Esophagus (tissue), 2 donors: ENCODE measurements at regions not wholly inside any gene's neighbourhood (a gene's known extent, or its start where the extent isn't known, plus 50 kb on each side); places are given as distances from the start of the nearest gene placed in this dataset.

Source experiments
- H3K27ac ChIP-seq, 2 donors: one replicate each; pipeline ENCODE4 v1.5.1; 2013; ENCODE audit warnings: low read depth in 2 of 2, mild to moderate bottlenecking in 2 of 2, inconsistent platforms in 1 of 2, low read length in 1 of 2, moderate library complexity in 1 of 2
- H3K27me3 ChIP-seq, 2 donors: one replicate each; pipeline ENCODE4 v1.6.1; 2013; ENCODE audit warnings: low read length in 2 of 2, control low read depth in 1 of 2, mild to moderate bottlenecking in 1 of 2; ENCODE audit not compliant: insufficient read depth in 2 of 2, control insufficient read depth in 1 of 2
- H3K36me3 ChIP-seq, 2 donors: one replicate each; pipeline ENCODE4 v1.6.1; 2013; ENCODE audit warnings: low read length in 1 of 2; ENCODE audit not compliant: control insufficient read depth in 2 of 2, insufficient read depth in 2 of 2
- H3K4me1 ChIP-seq, 2 donors: one replicate each; pipeline ENCODE4 v1.6.1; 2013; ENCODE audit warnings: low read length in 1 of 2; ENCODE audit not compliant: control insufficient read depth in 2 of 2, insufficient read depth in 2 of 2
- H3K4me3 ChIP-seq, 2 donors: one replicate each; pipeline ENCODE4 v1.5.1; 2013; ENCODE audit warnings: low read length in 2 of 2, mild to moderate bottlenecking in 2 of 2, low read depth in 1 of 2, moderate library complexity in 1 of 2
- H3K9me3 ChIP-seq, 2 donors: one replicate each; pipeline ENCODE4 v1.6.1; 2013; ENCODE audit warnings: mild to moderate bottlenecking in 2 of 2, low read depth in 1 of 2, low read length in 1 of 2, moderate library complexity in 1 of 2; ENCODE audit not compliant: control insufficient read depth in 2 of 2, insufficient read depth in 1 of 2
- WGBS, 2 donors: extraction: QIAGEN DNeasy Blood & Tissue Kit; methylation state at CpG; one replicate each; pipeline ENCODE4 v1.1.7; 2013; 5-methylcytosine and 5-hydroxymethylcytosine counted together
- donor health status: healthy with polysubstance abuse.
- donor health status: Bipolar disorder and iron deficiency.

- Histone ChIP-seq H3K4me3 (no peak overlapping the region), H3K36me3 (no peaks in the 10 kb centered on the region), H3K27ac (no peak overlapping the region), H3K4me1 (peaks cover 0 to 4% of the 10 kb centered on the region in 2 donors), H3K27me3 (peaks cover 0 to 4% of the 10 kb centered on the region in 2 donors), H3K9me3 (no peaks in the 10 kb centered on the region)
- WGBS, 2 donors, result 93 to 99% methylated on average over 1 of the region's 1 CpG
Observed at GRCh38 chr3:59570806-59571205, 521.0 kb upstream of the CFAP20DC start.

- no peaks in the 10 kb centered on the region for H3K36me3 ChIP-seq
- no peak overlapping the region for H3K4me3 ChIP-seq
- H3K9me3 ChIP-seq, result no peaks in the 10 kb centered on the region
- peaks cover 0 to 4% of the 10 kb centered on the region in 2 donors for H3K27me3 ChIP-seq
- H3K27ac ChIP-seq, result no peak overlapping the region
- no peaks in the 10 kb centered on the region for H3K4me1 ChIP-seq
- 77 to 82% methylated on average over 2 of the region's 2 CpGs for WGBS, 2 donors
Observed at GRCh38 chr3:59567661-59568060, 517.8 kb upstream of the CFAP20DC start.

GRCh38 chr3:59566481-59566975 is 516.7 kb upstream of the CFAP20DC start:
- Histone ChIP-seq H3K27ac (no peak overlapping the region), H3K27me3 (peaks cover 0 to 4% of the 10 kb centered on the region in 2 donors), H3K9me3 (no peaks in the 10 kb centered on the region), H3K4me1 (no peaks in the 10 kb centered on the region), H3K4me3 (no peak overlapping the region), H3K36me3 (no peaks in the 10 kb centered on the region)
- WGBS, 2 donors, result 48 to 63% methylated on average over 6 of the region's 6 CpGs

- H3K36me3 ChIP-seq, result no peaks in the 10 kb centered on the region
- no peak overlapping the region for H3K4me3 ChIP-seq
- H3K9me3 ChIP-seq, result no peaks in the 10 kb centered on the region
- H3K27me3 ChIP-seq, result peaks cover 0 to 4% of the 10 kb centered on the region in 2 donors
- no peak overlapping the region for H3K27ac ChIP-seq
- WGBS, 2 donors, result 94% methylated on average over 2 of the region's 2 CpGs
- H3K4me1 ChIP-seq, result no peaks in the 10 kb centered on the region
Observed at GRCh38 chr3:59565125-59565524, 515.3 kb upstream of the CFAP20DC start.

GRCh38 chr3:59563966-59564365 is 514.1 kb upstream of the CFAP20DC start:
- WGBS, 2 donors, result 99 to 100% methylated on average over 1 of the region's 1 CpG
- Histone ChIP-seq H3K9me3 (no peaks in the 10 kb centered on the region), H3K27me3 (no peaks in the 10 kb centered on the region), H3K27ac (no peak overlapping the region), H3K4me1 (no peaks in the 10 kb centered on the region), H3K4me3 (no peak overlapping the region), H3K36me3 (no peaks in the 10 kb centered on the region)

GRCh38 chr3:59563072-59563605 is 513.3 kb upstream of the CFAP20DC start:
- no peaks in the 10 kb centered on the region for H3K27me3 ChIP-seq
- no peaks in the 10 kb centered on the region for H3K36me3 ChIP-seq
- 96% methylated on average over 4 of the region's 4 CpGs for WGBS, 2 donors
- H3K9me3 ChIP-seq, result no peaks in the 10 kb centered on the region
- no peak overlapping the region for H3K4me3 ChIP-seq
- H3K27ac ChIP-seq, result no peak overlapping the region
- no peaks in the 10 kb centered on the region for H3K4me1 ChIP-seq

GRCh38 chr3:59559721-59560435 is 510.1 kb upstream of the CFAP20DC start:
- Histone ChIP-seq H3K27me3 (no peaks in the 10 kb centered on the region), H3K4me1 (no peaks in the 10 kb centered on the region), H3K27ac (no peak overlapping the region), H3K36me3 (no peaks in the 10 kb centered on the region), H3K9me3 (no peaks in the 10 kb centered on the region), H3K4me3 (no peak overlapping the region)
- WGBS, 2 donors, result 69 to 74% methylated on average over 4 of the region's 4 CpGs

GRCh38 chr3:59558906-59559720 is 509.3 kb upstream of the CFAP20DC start:
- 55 to 75% methylated on average over 1 of the region's 1 CpG for WGBS, 2 donors
- H3K27ac ChIP-seq, result no peak overlapping the region
- no peaks in the 10 kb centered on the region for H3K36me3 ChIP-seq
- no peaks in the 10 kb centered on the region for H3K9me3 ChIP-seq
- no peaks in the 10 kb centered on the region for H3K4me1 ChIP-seq
- H3K27me3 ChIP-seq, result no peaks in the 10 kb centered on the region
- H3K4me3 ChIP-seq, result no peak overlapping the region

GRCh38 chr3:59555593-59556315 is 505.9 kb upstream of the CFAP20DC start:
- Histone ChIP-seq H3K27ac (no peak overlapping the region), H3K4me1 (no peaks in the 10 kb centered on the region), H3K36me3 (no peaks in the 10 kb centered on the region), H3K9me3 (no peaks in the 10 kb centered on the region), H3K4me3 (no peak overlapping the region), H3K27me3 (no peaks in the 10 kb centered on the region)
- 81 to 88% methylated on average over 6 of the region's 6 CpGs for WGBS, 2 donors
